Psoas muscle (tissue), 7 donors: ENCODE measurements at regions not wholly inside any gene's neighbourhood (a gene's known extent, or its start where the extent isn't known, plus 50 kb on each side); places are given as distances from the start of the nearest gene placed in this dataset.

Experiments
- ATAC-seq, 4 donors: fragments of 200-7000 bp; cut with Tn5 transposase; one replicate each; pipeline ENCODE4 v1.9.1; 2020; ENCODE audit warnings: moderate library complexity in 3 of 4, mild to moderate bottlenecking in 2 of 4
- DNase-seq, 2 donors: peaks; one replicate each; pipeline ENCODE4 v3.0.0-alpha.2; 2020
- H3K27ac ChIP-seq: fragments of 200-600 bp; one replicate; pipeline ENCODE4 v1.8.0; 2022
- H3K27me3 ChIP-seq, 3 donors: fragments of 200-600 bp in 1 of 3; one replicate each; pipeline versions ENCODE4 v1.6.1 to v1.8.0; 2013 to 2022; ENCODE audit warnings: low read length in 2 of 3, mild to moderate bottlenecking in 2 of 3, moderate library complexity in 1 of 3; ENCODE audit not compliant: insufficient read depth in 3 of 3
- H3K36me3 ChIP-seq, 2 donors: fragments of 200-600 bp in 1 of 2; one replicate each; pipeline versions ENCODE4 v1.6.1 to v1.8.0; 2013 to 2022; ENCODE audit warnings: low read depth in 1 of 2, mild to moderate bottlenecking in 1 of 2, moderate library complexity in 1 of 2; ENCODE audit not compliant: insufficient read depth in 1 of 2
- H3K4me1 ChIP-seq: fragments of 200-600 bp; one replicate; pipeline ENCODE4 v1.8.0; 2022
- H3K4me3 ChIP-seq: fragments of 200-600 bp; one replicate; pipeline ENCODE4 v1.8.0; 2022; ENCODE audit warnings: mild to moderate bottlenecking
- H3K9me3 ChIP-seq: fragments of 200-600 bp; one replicate; pipeline ENCODE4 v1.8.0; 2022
- CTCF ChIP-seq: fragments of 200-600 bp; IDR thresholded peaks from one replicate; pipeline ENCODE4 v1.8.0; 2022; ENCODE audit warnings: antibody characterized with exemption
- WGBS, 3 donors: extraction: QIAGEN DNeasy Blood & Tissue Kit; methylation state at CpG; one replicate each; pipeline versions ENCODE4 v1.1.6 to v1.1.7; 2013; 5-methylcytosine and 5-hydroxymethylcytosine counted together
- intact Hi-C, 2 donors: fragments of 100-400 bp; cut with DNase I; formaldehyde crosslinking; loops; one replicate each; pipeline versions ENCODE4 v1.11.0 to v1.14.2; 2022
- donor health status: healthy with polysubstance abuse.
- donor health status: DM: no; HTN: no; CAD: no; lungs with moderate emphysema.
- donor health status: Bipolar disorder and iron deficiency.
- donor health status: healthy.
- donor health status: DM: yes; HTN: yes; CAD: no.
- donor health status: DM: no; HTN: no; CAD: no.
- donor health status: DM: yes; HTN: yes; CAD: no.

- intact Hi-C loops, result no loop called here
- peaks cover 3 to 6% (median 4%) of the 10 kb centered on the region in 3 donors for H3K27me3 ChIP-seq
Measured at GRCh38 chr6:17039266-17039665, 62.6 kb upstream of the STMND1 start.

GRCh38 chr6:17038316-17038715 is 63.5 kb upstream of the STMND1 start:
- Histone ChIP-seq H3K9me3 (no peaks in the 10 kb centered on the region), H3K36me3 (no peaks in the 10 kb centered on the region), H3K27me3 (peaks cover 3 to 9% (median 4%) of the 10 kb centered on the region in 3 donors), H3K4me3 (no peak overlapping the region), H3K27ac (no peak overlapping the region), H3K4me1 (no peaks in the 10 kb centered on the region)
- DNase-seq, result no peak
- WGBS, 3 donors, result 80 to 91% (median 90%) methylated on average over 2 of the region's 2 CpGs
- intact Hi-C loops, result no loop called here
- TF ChIP-seq CTCF, result no peak
- ATAC-seq, result no peak

More at GRCh38 chr6:17039266-17039665, 62.6 kb upstream of the STMND1 start:
- WGBS, 3 donors, result 90 to 91% (median 90%) methylated on average over 4 of the region's 4 CpGs
- TF ChIP-seq CTCF, result no peak
- DNase-seq (no peak), ATAC-seq (no peak)
- no peaks in the 10 kb centered on the region for H3K36me3 ChIP-seq
- H3K27ac ChIP-seq, result no peak overlapping the region
- H3K4me1 ChIP-seq, result no peaks in the 10 kb centered on the region
- no peak overlapping the region for H3K4me3 ChIP-seq
- H3K9me3 ChIP-seq, result no peaks in the 10 kb centered on the region

- no peak for TF ChIP-seq CTCF
- Histone ChIP-seq H3K4me3 (no peak overlapping the region), H3K36me3 (no peaks in the 10 kb centered on the region), H3K27ac (no peak overlapping the region), H3K27me3 (peaks cover 4 to 22% (median 4%) of the 10 kb centered on the region in 3 donors), H3K9me3 (no peaks in the 10 kb centered on the region), H3K4me1 (no peaks in the 10 kb centered on the region)
- DNase-seq, result no peak
- no peak for ATAC-seq
- WGBS, 3 donors, result 44 to 60% (median 58%) methylated on average over 5 of the region's 5 CpGs
- intact Hi-C loops, result no loop called here
Measured at GRCh38 chr6:17036065-17036393, 65.8 kb upstream of the STMND1 start.

- Histone ChIP-seq H3K27me3 (peaks cover 4 to 22% (median 4%) of the 10 kb centered on the region in 3 donors), H3K4me1 (no peaks in the 10 kb centered on the region), H3K4me3 (no peak overlapping the region), H3K27ac (no peak overlapping the region), H3K9me3 (no peaks in the 10 kb centered on the region), H3K36me3 (no peaks in the 10 kb centered on the region)
- no peak for TF ChIP-seq CTCF
- DNase-seq, result no peak
- ATAC-seq, result no peak
- WGBS, 3 donors, result 64 to 74% (median 68%) methylated on average over 8 of the region's 8 CpGs
- intact Hi-C loops, result no loop called here
Measured at GRCh38 chr6:17035257-17036064, 66.4 kb upstream of the STMND1 start.

- no peak for ATAC-seq
- Histone ChIP-seq H3K4me3 (no peak overlapping the region), H3K27me3 (peaks cover 3 to 22% (median 4%) of the 10 kb centered on the region in 3 donors), H3K9me3 (no peaks in the 10 kb centered on the region), H3K27ac (no peak overlapping the region), H3K36me3 (no peaks in the 10 kb centered on the region), H3K4me1 (no peaks in the 10 kb centered on the region)
- no peak for DNase-seq
- WGBS, 3 donors, result 61 to 81% (median 72%) methylated on average over 4 of the region's 4 CpGs
- no peak for TF ChIP-seq CTCF
- intact Hi-C loops, result no loop called here
Measured at GRCh38 chr6:17033746-17034145, 68.1 kb upstream of the STMND1 start.
